ENCODE measurements at regions not wholly inside any gene's neighbourhood (a gene's known extent, or its start where the extent isn't known, plus 50 kb on each side); places are given as distances from the start of the nearest gene placed in this dataset.

DNA sequence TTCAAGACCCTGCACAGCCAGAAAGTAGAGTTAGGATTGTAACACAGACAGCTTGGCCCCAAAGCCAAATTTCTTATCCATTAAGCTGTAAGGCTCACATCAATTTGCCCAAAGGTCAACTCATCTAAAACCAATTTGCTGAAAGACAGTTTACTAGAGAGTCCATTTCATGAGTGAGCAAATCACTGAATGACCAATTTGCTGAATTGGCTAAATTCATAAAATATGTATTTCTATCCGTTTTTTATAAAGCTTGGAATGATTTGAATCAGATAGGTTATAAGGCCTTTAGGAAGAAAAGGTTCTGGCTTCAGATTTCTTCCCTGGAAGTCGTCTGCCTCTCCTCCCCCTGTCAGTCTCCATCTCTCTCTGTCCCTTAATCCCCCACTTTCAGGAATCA, 168.1 kb downstream of the FCRL5 start:
- DNase-seq (ENCODE audit: low read depth) (no peak), FAIRE-seq (no peak)
- Mint-ChIP-seq H3K4me1 (ENCODE audit: low read depth, unreplicated experiment) (no peaks in the 10 kb centered on the region), H3K9me3 (ENCODE audit: unreplicated experiment) (no peaks in the 10 kb centered on the region), H3K4me3 (ENCODE audit: unreplicated experiment) (no peak overlapping the region), H3K36me3 (ENCODE audit: low read depth, unreplicated experiment) (no peaks in the 10 kb centered on the region), H3K27me3 (ENCODE audit: low read depth, unreplicated experiment) (peaks cover 22% of the 10 kb centered on the region), H3K27ac (ENCODE audit: unreplicated experiment) (no peak overlapping the region)
- TF ChIP-seq, protein P1, sequence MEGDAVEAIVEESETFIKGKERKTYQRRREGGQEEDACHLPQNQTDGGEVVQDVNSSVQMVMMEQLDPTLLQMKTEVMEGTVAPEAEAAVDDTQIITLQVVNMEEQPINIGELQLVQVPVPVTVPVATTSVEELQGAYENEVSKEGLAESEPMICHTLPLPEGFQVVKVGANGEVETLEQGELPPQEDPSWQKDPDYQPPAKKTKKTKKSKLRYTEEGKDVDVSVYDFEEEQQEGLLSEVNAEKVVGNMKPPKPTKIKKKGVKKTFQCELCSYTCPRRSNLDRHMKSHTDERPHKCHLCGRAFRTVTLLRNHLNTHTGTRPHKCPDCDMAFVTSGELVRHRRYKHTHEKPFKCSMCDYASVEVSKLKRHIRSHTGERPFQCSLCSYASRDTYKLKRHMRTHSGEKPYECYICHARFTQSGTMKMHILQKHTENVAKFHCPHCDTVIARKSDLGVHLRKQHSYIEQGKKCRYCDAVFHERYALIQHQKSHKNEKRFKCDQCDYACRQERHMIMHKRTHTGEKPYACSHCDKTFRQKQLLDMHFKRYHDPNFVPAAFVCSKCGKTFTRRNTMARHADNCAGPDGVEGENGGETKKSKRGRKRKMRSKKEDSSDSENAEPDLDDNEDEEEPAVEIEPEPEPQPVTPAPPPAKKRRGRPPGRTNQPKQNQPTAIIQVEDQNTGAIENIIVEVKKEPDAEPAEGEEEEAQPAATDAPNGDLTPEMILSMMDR (IDR thresholded peaks at IDR 0.05; ENCODE audit: insufficient read depth, low read depth, low read length), result no peak
- no peak for TF ChIP-seq EZH2 (IDR thresholded peaks at IDR 0.05; ENCODE audit: insufficient read depth, low read length)
- Histone ChIP-seq H3K9me3 (ENCODE audit: insufficient read depth, low read depth, low read length) (no peaks in the 10 kb centered on the region), H2AFZ (ENCODE audit: low read depth, low read length) (no peak overlapping the region), H3K4me1 (ENCODE audit: insufficient read depth, low read length) (no peaks in the 10 kb centered on the region), H3K79me2 (ENCODE audit: insufficient read depth, low read length) (no peaks in the 10 kb centered on the region), H3K9ac (ENCODE audit: low read length) (no peak overlapping the region), H3K27ac (ENCODE audit: low read depth, low read length) (no peak overlapping the region), H3K4me2 (ENCODE audit: low read length) (no peak overlapping the region), H3K4me3 (ENCODE audit: insufficient read depth, low read depth, low read length) (no peak overlapping the region), H4K20me1 (ENCODE audit: insufficient read depth, low read length) (no peaks in the 10 kb centered on the region), H3K36me3 (ENCODE audit: insufficient read depth, low read length) (no peaks in the 10 kb centered on the region), H3K27me3 (ENCODE audit: insufficient read depth, low read length) (peaks cover 2% of the 10 kb centered on the region)

DNA sequence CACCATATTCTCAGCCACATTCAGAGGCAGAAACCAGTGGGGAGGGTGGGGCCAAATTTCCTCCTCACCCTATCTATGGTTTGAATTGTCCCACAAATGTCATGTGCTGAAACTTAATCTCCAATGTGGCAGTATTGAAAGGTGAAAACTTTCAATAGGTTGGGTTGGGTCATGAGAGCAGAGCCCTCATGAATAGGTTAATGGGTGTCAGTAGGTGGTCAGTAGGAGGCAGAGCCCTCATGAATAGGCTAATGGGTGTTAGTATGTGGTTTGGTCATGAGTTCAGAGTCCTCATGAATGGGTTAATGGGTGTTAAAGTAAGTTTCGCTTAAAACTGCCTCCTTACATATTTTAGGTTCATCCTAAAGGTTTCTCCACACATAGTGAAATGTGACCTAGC, 170.0 kb downstream of the FCRL5 start:
- Mint-ChIP-seq H3K36me3 (ENCODE audit: low read depth, unreplicated experiment) (no peaks in the 10 kb centered on the region), H3K4me3 (ENCODE audit: unreplicated experiment) (no peak overlapping the region)

DNA sequence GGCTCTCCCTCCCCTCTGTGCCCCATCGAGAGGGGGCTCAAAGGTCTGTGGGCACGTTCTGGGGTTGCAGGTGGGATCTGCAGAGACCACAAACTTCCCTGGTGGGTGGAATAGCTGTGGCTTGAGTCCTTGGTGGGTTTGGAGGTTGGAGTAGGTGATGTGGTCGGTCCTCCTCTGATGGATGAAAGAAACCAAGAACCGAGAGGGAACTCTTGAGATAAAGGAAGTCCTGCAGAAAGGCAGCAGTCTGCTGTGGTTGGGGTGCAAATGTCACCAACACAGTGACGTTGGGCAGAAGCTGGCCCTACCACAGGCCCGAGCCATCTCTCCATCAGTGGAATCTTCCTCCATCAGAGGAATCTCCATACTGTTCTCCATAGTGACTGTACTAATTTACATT, 171.8 kb downstream of the FCRL5 start:
- H4K20me1 ChIP-seq (ENCODE audit: insufficient read depth, low read length), result no peaks in the 10 kb centered on the region
- peaks cover 4% of the 10 kb centered on the region for H3K27me3 ChIP-seq (ENCODE audit: insufficient read depth, low read length)
- no peak for TF ChIP-seq EZH2 (IDR thresholded peaks at IDR 0.05; ENCODE audit: insufficient read depth, low read length)
- TF ChIP-seq, protein P1 (IDR thresholded peaks at IDR 0.05; ENCODE audit: insufficient read depth, low read depth, low read length), result no peak
- H3K36me3 ChIP-seq (ENCODE audit: insufficient read depth, low read length), result no peaks in the 10 kb centered on the region
- no peaks in the 10 kb centered on the region for H3K4me1 Mint-ChIP-seq (ENCODE audit: low read depth, unreplicated experiment)
- H3K27ac Mint-ChIP-seq (ENCODE audit: unreplicated experiment), result no peak overlapping the region
- FAIRE-seq (no peak), DNase-seq (ENCODE audit: low read depth) (no peak)
- no peak overlapping the region for H3K9ac ChIP-seq (ENCODE audit: low read length)
- no peaks in the 10 kb centered on the region for H3K4me1 ChIP-seq (ENCODE audit: insufficient read depth, low read length)
- no peak overlapping the region for H3K4me2 ChIP-seq (ENCODE audit: low read length)
- H3K9me3 ChIP-seq (ENCODE audit: insufficient read depth, low read depth, low read length), result no peaks in the 10 kb centered on the region
- H3K9me3 Mint-ChIP-seq (ENCODE audit: unreplicated experiment), result no peaks in the 10 kb centered on the region
- no peaks in the 10 kb centered on the region for H3K36me3 Mint-ChIP-seq (ENCODE audit: low read depth, unreplicated experiment)
- H3K4me3 Mint-ChIP-seq (ENCODE audit: unreplicated experiment), result no peak overlapping the region
- no peaks in the 10 kb centered on the region for H3K79me2 ChIP-seq (ENCODE audit: insufficient read depth, low read length)
- H3K27me3 Mint-ChIP-seq (ENCODE audit: low read depth, unreplicated experiment), result peaks cover 27% of the 10 kb centered on the region
- no peak overlapping the region for H3K27ac ChIP-seq (ENCODE audit: low read depth, low read length)
- H3K4me3 ChIP-seq (ENCODE audit: insufficient read depth, low read depth, low read length), result no peak overlapping the region
- H2AFZ ChIP-seq (ENCODE audit: low read depth, low read length), result no peak overlapping the region

More for the DNA sequence above, 170.0 kb downstream of the FCRL5 start:
- H3K4me3 ChIP-seq (ENCODE audit: insufficient read depth, low read depth, low read length), result no peak overlapping the region
- H3K4me2 ChIP-seq (ENCODE audit: low read length), result no peak overlapping the region
- no peaks in the 10 kb centered on the region for H3K9me3 ChIP-seq (ENCODE audit: insufficient read depth, low read depth, low read length)
- no peak overlapping the region for H3K27ac ChIP-seq (ENCODE audit: low read depth, low read length)
- no peak overlapping the region for H3K27ac Mint-ChIP-seq (ENCODE audit: unreplicated experiment)
- no peaks in the 10 kb centered on the region for H4K20me1 ChIP-seq (ENCODE audit: insufficient read depth, low read length)
- peaks cover 4% of the 10 kb centered on the region for H3K27me3 ChIP-seq (ENCODE audit: insufficient read depth, low read length)
- peaks cover 22% of the 10 kb centered on the region for H3K27me3 Mint-ChIP-seq (ENCODE audit: low read depth, unreplicated experiment)
- FAIRE-seq (no peak), DNase-seq (ENCODE audit: low read depth) (no peak)
- no peak for TF ChIP-seq EZH2 (IDR thresholded peaks at IDR 0.05; ENCODE audit: insufficient read depth, low read length)
- TF ChIP-seq, protein P1 (IDR thresholded peaks at IDR 0.05; ENCODE audit: insufficient read depth, low read depth, low read length), result no peak
- H3K36me3 ChIP-seq (ENCODE audit: insufficient read depth, low read length), result no peaks in the 10 kb centered on the region
- no peaks in the 10 kb centered on the region for H3K4me1 ChIP-seq (ENCODE audit: insufficient read depth, low read length)
- H3K9me3 Mint-ChIP-seq (ENCODE audit: unreplicated experiment), result no peaks in the 10 kb centered on the region
- no peaks in the 10 kb centered on the region for H3K79me2 ChIP-seq (ENCODE audit: insufficient read depth, low read length)
- no peak overlapping the region for H2AFZ ChIP-seq (ENCODE audit: low read depth, low read length)
- no peak overlapping the region for H3K9ac ChIP-seq (ENCODE audit: low read length)
- H3K4me1 Mint-ChIP-seq (ENCODE audit: low read depth, unreplicated experiment), result no peaks in the 10 kb centered on the region
